ENCODE measurements at regions not wholly inside any gene's neighbourhood (a gene's known extent, or its start where the extent isn't known, plus 50 kb on each side); places are given as distances from the start of the nearest gene placed in this dataset.

DNA sequence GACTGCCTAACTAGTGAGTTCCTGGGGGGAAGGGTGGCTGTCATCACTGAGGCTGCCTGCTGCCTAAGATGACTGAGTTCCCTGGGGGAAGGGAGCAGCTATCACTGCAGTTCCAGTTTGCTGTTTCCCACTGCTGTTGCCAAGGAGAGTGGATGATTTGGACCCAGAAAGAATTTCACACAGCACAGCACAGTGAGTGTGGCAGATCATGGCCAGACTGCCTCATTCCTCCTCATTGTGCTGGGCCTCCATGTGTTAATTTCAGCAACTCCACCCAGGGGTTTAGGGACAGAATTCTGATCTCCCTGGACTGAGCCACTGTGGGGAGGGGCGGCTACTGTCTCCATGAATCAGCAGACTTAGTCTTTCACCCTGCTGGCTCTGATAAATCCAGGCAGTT is 125.0 kb downstream of the TEX13C start:
- DNase-seq (ENCODE audit: low read depth, low spot score) = no peak
- Histone ChIP-seq H3K4me3 (replicated peaks in 1 of 3; ENCODE audit: insufficient read depth in 1 of 3, low read depth in 1 of 3, low read length in 3 of 3) (no peak overlapping the region), H3K36me3 (ENCODE audit: control insufficient read depth in 2 of 2, extremely low read depth in 1 of 2, insufficient read depth in 2 of 2, low read length in 2 of 2) (no peaks in the 10 kb centered on the region), H3K4me1 (ENCODE audit: control insufficient read depth, extremely low read depth, insufficient read depth, low read length) (no peaks in the 10 kb centered on the region), H4K20me1 (replicated peaks; ENCODE audit: control insufficient read depth, extremely low read depth, insufficient read depth, low read length) (no peaks in the 10 kb centered on the region), H3K9me1 (replicated peaks; ENCODE audit: control insufficient read depth, extremely low read depth, insufficient read depth, low read length) (no peaks in the 10 kb centered on the region), H3K27me3 (ENCODE audit: control insufficient read depth in 2 of 2, insufficient read depth in 2 of 2, low read length in 2 of 2) (no peaks in the 10 kb centered on the region), H3K27ac (ENCODE audit: insufficient read depth, low read depth, low read length) (no peak overlapping the region), H3K9ac (replicated peaks; ENCODE audit: extremely low read depth, insufficient read depth, low read length) (no peak overlapping the region), H3K79me2 (ENCODE audit: control insufficient read depth, insufficient read depth, low read length) (no peaks in the 10 kb centered on the region), H2AFZ (ENCODE audit: low read depth, low read length) (no peak overlapping the region), H3K4me2 (ENCODE audit: insufficient read depth, low read length) (no peak overlapping the region), H3K9me3 (replicated peaks; ENCODE audit: control insufficient read depth, insufficient read depth, low read length) (no peaks in the 10 kb centered on the region)
- no TSS peak for BruUV-seq (replicated peaks)
- TF ChIP-seq GATA2 (IDR thresholded peaks at IDR 0.05; ENCODE audit: insufficient read depth, insufficient read length, low read depth, low read length) (no peak), POLR2AphosphoS5 (IDR thresholded peaks at IDR 0.05; ENCODE audit: insufficient read depth, low read depth, low read length) (no peak), EZH2 (IDR thresholded peaks at IDR 0.05; ENCODE audit: borderline replicate concordance, low read depth, low read length, severe bottlenecking) (no peak), MYC (IDR thresholded peaks at IDR 0.05; ENCODE audit: low read depth, low read length) (no peak)
- TF ChIP-seq, protein P1, sequence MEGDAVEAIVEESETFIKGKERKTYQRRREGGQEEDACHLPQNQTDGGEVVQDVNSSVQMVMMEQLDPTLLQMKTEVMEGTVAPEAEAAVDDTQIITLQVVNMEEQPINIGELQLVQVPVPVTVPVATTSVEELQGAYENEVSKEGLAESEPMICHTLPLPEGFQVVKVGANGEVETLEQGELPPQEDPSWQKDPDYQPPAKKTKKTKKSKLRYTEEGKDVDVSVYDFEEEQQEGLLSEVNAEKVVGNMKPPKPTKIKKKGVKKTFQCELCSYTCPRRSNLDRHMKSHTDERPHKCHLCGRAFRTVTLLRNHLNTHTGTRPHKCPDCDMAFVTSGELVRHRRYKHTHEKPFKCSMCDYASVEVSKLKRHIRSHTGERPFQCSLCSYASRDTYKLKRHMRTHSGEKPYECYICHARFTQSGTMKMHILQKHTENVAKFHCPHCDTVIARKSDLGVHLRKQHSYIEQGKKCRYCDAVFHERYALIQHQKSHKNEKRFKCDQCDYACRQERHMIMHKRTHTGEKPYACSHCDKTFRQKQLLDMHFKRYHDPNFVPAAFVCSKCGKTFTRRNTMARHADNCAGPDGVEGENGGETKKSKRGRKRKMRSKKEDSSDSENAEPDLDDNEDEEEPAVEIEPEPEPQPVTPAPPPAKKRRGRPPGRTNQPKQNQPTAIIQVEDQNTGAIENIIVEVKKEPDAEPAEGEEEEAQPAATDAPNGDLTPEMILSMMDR (IDR thresholded peaks at IDR 0.05; ENCODE audit: extremely low read depth in 1 of 2, insufficient read depth in 1 of 2, low read depth in 1 of 2, low read length in 2 of 2) = no peak
- TF ChIP-seq, protein P2, sequence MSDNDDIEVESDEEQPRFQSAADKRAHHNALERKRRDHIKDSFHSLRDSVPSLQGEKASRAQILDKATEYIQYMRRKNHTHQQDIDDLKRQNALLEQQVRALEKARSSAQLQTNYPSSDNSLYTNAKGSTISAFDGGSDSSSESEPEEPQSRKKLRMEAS (IDR thresholded peaks at IDR 0.05; ENCODE audit: insufficient read depth, insufficient read length) = no peak
- FAIRE-seq = no peak
- intact Hi-C loops (cut with micrococcal nuclease) (no loop called here), dilution Hi-C loops (cut with MboI; ENCODE audit: extremely low pct_ligation_motif_present, low sequenced_read_pairs) (no loop called here)
- POLR2A ChIA-PET = no interaction called here
- CTCF ChIA-PET = no interaction called here

DNA sequence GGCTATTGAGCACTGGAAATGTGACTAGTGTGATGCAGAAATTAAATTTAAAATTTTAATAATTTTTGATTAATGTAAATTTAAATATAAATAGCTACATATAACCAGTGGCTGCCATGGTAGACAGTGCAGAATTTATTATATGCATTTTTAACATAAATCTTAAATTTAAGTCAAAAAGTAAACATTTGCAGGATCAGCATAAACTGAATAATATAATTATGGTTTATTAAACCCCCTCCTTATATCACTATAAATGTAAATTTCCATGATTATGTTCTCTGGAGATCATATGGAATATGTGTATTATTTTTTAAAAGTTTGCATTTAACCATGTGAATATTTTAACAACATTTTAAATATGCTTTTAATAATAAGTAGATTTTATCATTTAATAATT is 155.8 kb downstream of the TEX13C start:
- Histone ChIP-seq H3K9me1 (replicated peaks; ENCODE audit: control insufficient read depth, extremely low read depth, insufficient read depth, low read length) (no peaks in the 10 kb centered on the region), H3K36me3 (ENCODE audit: control insufficient read depth in 2 of 2, extremely low read depth in 1 of 2, insufficient read depth in 2 of 2, low read length in 2 of 2) (no peaks in the 10 kb centered on the region), H4K20me1 (replicated peaks; ENCODE audit: control insufficient read depth, extremely low read depth, insufficient read depth, low read length) (no peaks in the 10 kb centered on the region), H3K9ac (replicated peaks; ENCODE audit: extremely low read depth, insufficient read depth, low read length) (no peak overlapping the region), H3K4me2 (ENCODE audit: insufficient read depth, low read length) (no peak overlapping the region), H3K27me3 (ENCODE audit: control insufficient read depth in 2 of 2, insufficient read depth in 2 of 2, low read length in 2 of 2) (no peaks in the 10 kb centered on the region), H3K4me3 (replicated peaks in 1 of 3; ENCODE audit: insufficient read depth in 1 of 3, low read depth in 1 of 3, low read length in 3 of 3) (no peak overlapping the region), H2AFZ (ENCODE audit: low read depth, low read length) (no peak overlapping the region), H3K9me3 (replicated peaks; ENCODE audit: control insufficient read depth, insufficient read depth, low read length) (no peaks in the 10 kb centered on the region), H3K4me1 (ENCODE audit: control insufficient read depth, extremely low read depth, insufficient read depth, low read length) (no peaks in the 10 kb centered on the region), H3K79me2 (ENCODE audit: control insufficient read depth, insufficient read depth, low read length) (no peaks in the 10 kb centered on the region), H3K27ac (ENCODE audit: insufficient read depth, low read depth, low read length) (no peak overlapping the region)
- dilution Hi-C loops (cut with MboI; ENCODE audit: extremely low pct_ligation_motif_present, low sequenced_read_pairs) = no loop called here
- TF ChIP-seq EZH2 (IDR thresholded peaks at IDR 0.05; ENCODE audit: borderline replicate concordance, low read depth, low read length, severe bottlenecking) (no peak), JUN (IDR thresholded peaks at IDR 0.05; ENCODE audit: borderline replicate concordance, insufficient read depth, insufficient read length, low read depth) (no peak), FOS (IDR thresholded peaks at IDR 0.05; ENCODE audit: borderline replicate concordance, insufficient read depth, low read length) (no peak), POLR2A (IDR thresholded peaks at IDR 0.05; ENCODE audit: low read depth, low read length) (no peak), GATA2 (IDR thresholded peaks at IDR 0.05; ENCODE audit: insufficient read depth, insufficient read length, low read depth, low read length) (no peak), POLR2AphosphoS5 (IDR thresholded peaks at IDR 0.05; ENCODE audit: insufficient read depth, low read depth, low read length) (no peak), MYC (IDR thresholded peaks at IDR 0.05; ENCODE audit: low read depth, low read length) (no peak)
- TF ChIP-seq, protein P2 (IDR thresholded peaks at IDR 0.05; ENCODE audit: insufficient read depth, insufficient read length) = no peak
- TF ChIP-seq, protein P1 (IDR thresholded peaks at IDR 0.05; ENCODE audit: extremely low read depth in 1 of 2, insufficient read depth in 1 of 2, low read depth in 1 of 2, low read length in 2 of 2) = no peak
- no TSS peak for BruUV-seq (replicated peaks)
- ChIA-PET POLR2A (no interaction called here), CTCF (no interaction called here)
- FAIRE-seq (no peak), DNase-seq (ENCODE audit: low read depth, low spot score) (no peak)
- intact Hi-C loops (cut with micrococcal nuclease) = no loop called here
